ENCODE measurements at regions not wholly inside any gene's neighbourhood (a gene's known extent, or its start where the extent isn't known, plus 50 kb on each side); places are given as distances from the start of the nearest gene placed in this dataset.

- ATAC-seq (replicated peaks in 1 of 2) (no peak), DNase-seq (no peak)
- no peaks in the 10 kb centered on the region for H3K36me3 Mint-ChIP-seq (ENCODE audit: insufficient read depth in 2 of 2)
- H3K9me3 Mint-ChIP-seq, result peaks cover 1 to 2% of the 10 kb centered on the region in 2 donors
- no peak overlapping the region for H3K4me3 Mint-ChIP-seq
- H3K27me3 Mint-ChIP-seq (ENCODE audit: low read depth), result no peaks in the 10 kb centered on the region
- H3K27ac Mint-ChIP-seq, result no peak overlapping the region
- H3K4me1 Mint-ChIP-seq (ENCODE audit: low read depth), result no peaks in the 10 kb centered on the region
These were observed 332.6 kb upstream of the EPHA7 start for GRCh38 chr6:93751969-93752368.

GRCh38 chr6:93749930-93750329 lies 330.6 kb upstream of the EPHA7 start:
- Mint-ChIP-seq H3K36me3 (ENCODE audit: insufficient read depth in 2 of 2) (no peaks in the 10 kb centered on the region), H3K27me3 (ENCODE audit: low read depth) (no peaks in the 10 kb centered on the region), H3K4me1 (ENCODE audit: low read depth) (no peaks in the 10 kb centered on the region), H3K4me3 (no peak overlapping the region), H3K9me3 (peaks cover 0 to 4% of the 10 kb centered on the region in 2 donors), H3K27ac (no peak overlapping the region)
- DNase-seq, result no peak
- no peak for ATAC-seq (replicated peaks in 1 of 2)

- ATAC-seq (replicated peaks in 1 of 2) (no peak), DNase-seq (no peak)
- no peaks in the 10 kb centered on the region for H3K36me3 Mint-ChIP-seq (ENCODE audit: insufficient read depth in 2 of 2)
- no peak overlapping the region for H3K4me3 Mint-ChIP-seq
- H3K27ac Mint-ChIP-seq, result no peak overlapping the region
- no peaks in the 10 kb centered on the region for H3K4me1 Mint-ChIP-seq (ENCODE audit: low read depth)
- no peaks in the 10 kb centered on the region for H3K27me3 Mint-ChIP-seq (ENCODE audit: low read depth)
- H3K9me3 Mint-ChIP-seq, result peaks cover 0 to 4% of the 10 kb centered on the region in 2 donors
These were observed 329.8 kb upstream of the EPHA7 start for GRCh38 chr6:93749191-93749590.

- no peak overlapping the region for H3K4me3 Mint-ChIP-seq
- no peaks in the 10 kb centered on the region for H3K4me1 Mint-ChIP-seq (ENCODE audit: low read depth)
- H3K36me3 Mint-ChIP-seq (ENCODE audit: insufficient read depth in 2 of 2), result no peaks in the 10 kb centered on the region
- H3K27me3 Mint-ChIP-seq (ENCODE audit: low read depth), result no peaks in the 10 kb centered on the region
- no peak overlapping the region for H3K27ac Mint-ChIP-seq
- ATAC-seq (replicated peaks in 1 of 2) (no peak), DNase-seq (no peak)
- H3K9me3 Mint-ChIP-seq, result peaks cover under 1 to 5% of the 10 kb centered on the region in 2 donors
These were observed 327.5 kb upstream of the EPHA7 start for GRCh38 chr6:93746892-93747291.

- no peaks in the 10 kb centered on the region for H3K4me1 Mint-ChIP-seq (ENCODE audit: low read depth)
- no peak for ATAC-seq (replicated peaks in 1 of 2)
- no peak overlapping the region for H3K4me3 Mint-ChIP-seq
- no peak for DNase-seq
- H3K27me3 Mint-ChIP-seq (ENCODE audit: low read depth), result no peaks in the 10 kb centered on the region
- H3K9me3 Mint-ChIP-seq, result peaks cover 6 to 10% of the 10 kb centered on the region in 2 donors
- H3K27ac Mint-ChIP-seq, result no peak overlapping the region
- H3K36me3 Mint-ChIP-seq (ENCODE audit: insufficient read depth in 2 of 2), result no peaks in the 10 kb centered on the region
These were observed 325.9 kb upstream of the EPHA7 start for GRCh38 chr6:93745306-93745705.

- Mint-ChIP-seq H3K27me3 (ENCODE audit: low read depth) (no peaks in the 10 kb centered on the region), H3K4me3 (no peak overlapping the region), H3K4me1 (ENCODE audit: low read depth) (no peaks in the 10 kb centered on the region), H3K36me3 (ENCODE audit: insufficient read depth in 2 of 2) (no peaks in the 10 kb centered on the region), H3K9me3 (peaks cover 2% of the 10 kb centered on the region in 2 donors), H3K27ac (no peak overlapping the region)
- DNase-seq, result no peak
- no peak for ATAC-seq (replicated peaks in 1 of 2)
These were observed 315.7 kb upstream of the EPHA7 start for GRCh38 chr6:93735099-93735498.

- Mint-ChIP-seq H3K4me1 (ENCODE audit: low read depth) (no peaks in the 10 kb centered on the region), H3K36me3 (ENCODE audit: insufficient read depth in 2 of 2) (no peaks in the 10 kb centered on the region), H3K9me3 (peaks cover 5 to 7% of the 10 kb centered on the region in 2 donors), H3K4me3 (no peak overlapping the region), H3K27ac (no peak overlapping the region), H3K27me3 (ENCODE audit: low read depth) (no peaks in the 10 kb centered on the region)
- DNase-seq (no peak), ATAC-seq (replicated peaks in 1 of 2) (no peak)
These were observed 311.9 kb upstream of the EPHA7 start for GRCh38 chr6:93731306-93731705.

GRCh38 chr6:93728150-93728549 lies 308.8 kb upstream of the EPHA7 start:
- DNase-seq, result no peak
- no peak for ATAC-seq (replicated peaks in 1 of 2)
- no peak overlapping the region for H3K4me3 Mint-ChIP-seq
- peaks cover 3 to 5% of the 10 kb centered on the region in 2 donors for H3K9me3 Mint-ChIP-seq
- H3K27me3 Mint-ChIP-seq (ENCODE audit: low read depth), result no peaks in the 10 kb centered on the region
- H3K4me1 Mint-ChIP-seq (ENCODE audit: low read depth), result no peaks in the 10 kb centered on the region
- no peak overlapping the region for H3K27ac Mint-ChIP-seq
- H3K36me3 Mint-ChIP-seq (ENCODE audit: insufficient read depth in 2 of 2), result no peaks in the 10 kb centered on the region

- DNase-seq (no peak), ATAC-seq (replicated peaks in 1 of 2) (no peak)
- H3K27me3 Mint-ChIP-seq (ENCODE audit: low read depth), result no peaks in the 10 kb centered on the region
- no peak overlapping the region for H3K27ac Mint-ChIP-seq
- H3K36me3 Mint-ChIP-seq (ENCODE audit: insufficient read depth in 2 of 2), result no peaks in the 10 kb centered on the region
- no peak overlapping the region for H3K4me3 Mint-ChIP-seq
- peaks cover 3 to 5% of the 10 kb centered on the region in 2 donors for H3K9me3 Mint-ChIP-seq
- H3K4me1 Mint-ChIP-seq (ENCODE audit: low read depth), result no peaks in the 10 kb centered on the region
These were observed 308.1 kb upstream of the EPHA7 start for GRCh38 chr6:93727447-93727846.

GRCh38 chr6:93721386-93722048 lies 302.2 kb upstream of the EPHA7 start:
- H3K4me1 Mint-ChIP-seq (ENCODE audit: low read depth), result no peaks in the 10 kb centered on the region
- no peaks in the 10 kb centered on the region for H3K27me3 Mint-ChIP-seq (ENCODE audit: low read depth)
- H3K36me3 Mint-ChIP-seq (ENCODE audit: insufficient read depth in 2 of 2), result no peaks in the 10 kb centered on the region
- peaks cover under 1 to 3% of the 10 kb centered on the region in 2 donors for H3K9me3 Mint-ChIP-seq
- H3K27ac Mint-ChIP-seq, result no peak overlapping the region
- no peak for ATAC-seq (replicated peaks in 1 of 2)
- DNase-seq, result no peak
- no peak overlapping the region for H3K4me3 Mint-ChIP-seq

- DNase-seq (no peak), ATAC-seq (replicated peaks in 1 of 2) (no peak)
- Mint-ChIP-seq H3K4me1 (ENCODE audit: low read depth) (no peaks in the 10 kb centered on the region), H3K27ac (no peak overlapping the region), H3K36me3 (ENCODE audit: insufficient read depth in 2 of 2) (no peaks in the 10 kb centered on the region), H3K9me3 (peaks cover 4 to 6% of the 10 kb centered on the region in 2 donors), H3K4me3 (no peak overlapping the region), H3K27me3 (ENCODE audit: low read depth) (no peaks in the 10 kb centered on the region)
These were observed 294.6 kb upstream of the EPHA7 start for GRCh38 chr6:93713974-93714373.

- ATAC-seq (replicated peaks in 1 of 2), result no peak
- H3K27ac Mint-ChIP-seq, result no peak overlapping the region
- DNase-seq, result no peak
- H3K36me3 Mint-ChIP-seq (ENCODE audit: insufficient read depth in 2 of 2), result no peaks in the 10 kb centered on the region
- H3K4me1 Mint-ChIP-seq (ENCODE audit: low read depth), result no peaks in the 10 kb centered on the region
- H3K4me3 Mint-ChIP-seq, result no peak overlapping the region
- peaks cover 9 to 19% of the 10 kb centered on the region in 2 donors for H3K9me3 Mint-ChIP-seq
- H3K27me3 Mint-ChIP-seq (ENCODE audit: low read depth), result no peaks in the 10 kb centered on the region
These were observed 284.1 kb upstream of the EPHA7 start for GRCh38 chr6:93703431-93703830.

GRCh38 chr6:93701526-93701925 lies 282.2 kb upstream of the EPHA7 start:
- Mint-ChIP-seq H3K4me3 (no peak overlapping the region), H3K4me1 (ENCODE audit: low read depth) (no peaks in the 10 kb centered on the region), H3K27me3 (ENCODE audit: low read depth) (no peaks in the 10 kb centered on the region), H3K9me3 (peaks cover 5 to 17% of the 10 kb centered on the region in 2 donors), H3K36me3 (ENCODE audit: insufficient read depth in 2 of 2) (no peaks in the 10 kb centered on the region), H3K27ac (no peak overlapping the region)
- DNase-seq, result no peak
- no peak for ATAC-seq (replicated peaks in 1 of 2)

GRCh38 chr6:93685494-93685893 lies 266.1 kb upstream of the EPHA7 start:
- ATAC-seq (replicated peaks in 1 of 2), result no peak
- Mint-ChIP-seq H3K27ac (no peak overlapping the region), H3K27me3 (ENCODE audit: low read depth) (no peaks in the 10 kb centered on the region), H3K4me3 (no peak overlapping the region), H3K4me1 (ENCODE audit: low read depth) (no peaks in the 10 kb centered on the region), H3K9me3 (peaks cover 3 to 4% of the 10 kb centered on the region in 2 donors), H3K36me3 (ENCODE audit: insufficient read depth in 2 of 2) (no peaks in the 10 kb centered on the region)
- no peak for DNase-seq

Measured in activated T-cell treated with anti-CD3 and anti-CD28 coated beads, Interleukin-2, amount 50 U/mL, for 72 hours (primary cell).